ENCODE measurements at regions not wholly inside any gene's neighbourhood (a gene's known extent, or its start where the extent isn't known, plus 50 kb on each side); places are given as distances from the start of the nearest gene placed in this dataset.

DNA sequence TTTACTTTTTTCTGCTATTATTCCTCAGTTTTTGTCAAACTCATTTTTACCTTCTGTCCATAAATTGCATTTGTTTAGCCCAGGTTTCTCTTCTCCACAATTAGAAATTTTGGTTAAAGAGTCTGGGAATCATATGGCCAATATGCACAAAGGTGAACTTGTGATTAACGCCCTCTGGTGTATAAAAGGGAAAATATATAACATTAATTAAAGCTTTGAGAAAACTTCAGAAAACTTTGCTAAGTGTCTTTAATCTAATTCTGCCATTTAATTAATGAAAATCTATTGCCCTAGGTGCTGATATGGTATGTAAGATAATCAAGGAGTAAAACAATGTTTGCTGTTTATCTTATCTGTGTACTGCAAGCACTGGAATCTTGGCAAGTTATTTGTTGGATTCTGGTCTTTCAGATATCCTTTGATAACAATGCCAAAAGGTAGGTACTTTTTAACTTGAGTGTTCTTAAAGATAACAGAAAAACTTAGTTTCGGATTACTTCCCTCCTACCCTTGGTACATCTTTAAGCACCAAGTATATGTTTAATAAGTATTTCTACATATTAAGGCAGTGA is 402.6 kb downstream of the SUCLA2 start:
- TF ChIP-seq, protein P1, sequence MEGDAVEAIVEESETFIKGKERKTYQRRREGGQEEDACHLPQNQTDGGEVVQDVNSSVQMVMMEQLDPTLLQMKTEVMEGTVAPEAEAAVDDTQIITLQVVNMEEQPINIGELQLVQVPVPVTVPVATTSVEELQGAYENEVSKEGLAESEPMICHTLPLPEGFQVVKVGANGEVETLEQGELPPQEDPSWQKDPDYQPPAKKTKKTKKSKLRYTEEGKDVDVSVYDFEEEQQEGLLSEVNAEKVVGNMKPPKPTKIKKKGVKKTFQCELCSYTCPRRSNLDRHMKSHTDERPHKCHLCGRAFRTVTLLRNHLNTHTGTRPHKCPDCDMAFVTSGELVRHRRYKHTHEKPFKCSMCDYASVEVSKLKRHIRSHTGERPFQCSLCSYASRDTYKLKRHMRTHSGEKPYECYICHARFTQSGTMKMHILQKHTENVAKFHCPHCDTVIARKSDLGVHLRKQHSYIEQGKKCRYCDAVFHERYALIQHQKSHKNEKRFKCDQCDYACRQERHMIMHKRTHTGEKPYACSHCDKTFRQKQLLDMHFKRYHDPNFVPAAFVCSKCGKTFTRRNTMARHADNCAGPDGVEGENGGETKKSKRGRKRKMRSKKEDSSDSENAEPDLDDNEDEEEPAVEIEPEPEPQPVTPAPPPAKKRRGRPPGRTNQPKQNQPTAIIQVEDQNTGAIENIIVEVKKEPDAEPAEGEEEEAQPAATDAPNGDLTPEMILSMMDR (IDR thresholded peaks at IDR 0.05) = peak in 1 of 3 experiments; percentile 4
- TF ChIP-seq POLR2A (IDR thresholded peaks at IDR 0.05) (no peak), POLR2AphosphoS5 (IDR thresholded peaks at IDR 0.05; ENCODE audit: insufficient read depth in 1 of 2, low read depth in 1 of 2) (no peak)

Measured in vagina (tissue), 2 donors.